GM12874 (cell line): ENCODE measurements at regions not wholly inside any gene's neighbourhood (a gene's known extent, or its start where the extent isn't known, plus 50 kb on each side); places are given as distances from the start of the nearest gene placed in this dataset.

Experiments
- TF ChIP-seq, protein P1 (sequence below): IDR thresholded peaks from 2 replicates; pipeline ENCODE4 v1.5.1; 2011; ENCODE audit warnings: low read depth, mild to moderate bottlenecking, control low read depth, low read length, moderate library complexity; ENCODE audit not compliant: insufficient read depth

DNA sequence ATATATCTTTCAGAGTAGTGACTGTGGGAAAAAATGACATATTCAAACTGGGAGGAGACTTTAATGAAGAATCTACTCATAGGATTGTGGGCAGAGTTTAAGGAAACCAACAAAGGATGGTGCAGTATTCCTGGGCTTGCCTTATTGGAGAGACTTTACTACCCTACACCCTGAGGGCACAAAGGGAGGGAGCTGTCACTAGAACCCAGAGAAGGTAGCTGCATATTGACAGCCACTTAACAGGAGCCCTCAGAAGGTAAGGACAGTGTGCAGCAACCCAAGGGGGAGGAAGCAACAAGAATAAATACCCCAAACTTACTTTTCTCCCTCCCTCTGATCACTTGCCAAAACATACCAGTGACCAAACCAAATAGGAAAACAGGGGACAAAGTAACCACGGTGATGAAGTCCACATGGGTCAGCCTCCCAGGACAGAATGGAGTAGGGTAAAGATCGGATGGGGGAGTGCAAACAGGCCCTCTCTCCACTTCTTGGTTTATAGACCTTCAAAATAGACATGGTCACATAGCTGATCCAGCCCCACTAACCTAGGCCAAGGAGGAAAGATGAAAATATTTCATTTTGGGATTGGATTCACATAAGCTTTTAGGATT lies 121.8 kb upstream of the SESN3 start:
- TF ChIP-seq, protein P1, sequence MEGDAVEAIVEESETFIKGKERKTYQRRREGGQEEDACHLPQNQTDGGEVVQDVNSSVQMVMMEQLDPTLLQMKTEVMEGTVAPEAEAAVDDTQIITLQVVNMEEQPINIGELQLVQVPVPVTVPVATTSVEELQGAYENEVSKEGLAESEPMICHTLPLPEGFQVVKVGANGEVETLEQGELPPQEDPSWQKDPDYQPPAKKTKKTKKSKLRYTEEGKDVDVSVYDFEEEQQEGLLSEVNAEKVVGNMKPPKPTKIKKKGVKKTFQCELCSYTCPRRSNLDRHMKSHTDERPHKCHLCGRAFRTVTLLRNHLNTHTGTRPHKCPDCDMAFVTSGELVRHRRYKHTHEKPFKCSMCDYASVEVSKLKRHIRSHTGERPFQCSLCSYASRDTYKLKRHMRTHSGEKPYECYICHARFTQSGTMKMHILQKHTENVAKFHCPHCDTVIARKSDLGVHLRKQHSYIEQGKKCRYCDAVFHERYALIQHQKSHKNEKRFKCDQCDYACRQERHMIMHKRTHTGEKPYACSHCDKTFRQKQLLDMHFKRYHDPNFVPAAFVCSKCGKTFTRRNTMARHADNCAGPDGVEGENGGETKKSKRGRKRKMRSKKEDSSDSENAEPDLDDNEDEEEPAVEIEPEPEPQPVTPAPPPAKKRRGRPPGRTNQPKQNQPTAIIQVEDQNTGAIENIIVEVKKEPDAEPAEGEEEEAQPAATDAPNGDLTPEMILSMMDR = no peak

DNA sequence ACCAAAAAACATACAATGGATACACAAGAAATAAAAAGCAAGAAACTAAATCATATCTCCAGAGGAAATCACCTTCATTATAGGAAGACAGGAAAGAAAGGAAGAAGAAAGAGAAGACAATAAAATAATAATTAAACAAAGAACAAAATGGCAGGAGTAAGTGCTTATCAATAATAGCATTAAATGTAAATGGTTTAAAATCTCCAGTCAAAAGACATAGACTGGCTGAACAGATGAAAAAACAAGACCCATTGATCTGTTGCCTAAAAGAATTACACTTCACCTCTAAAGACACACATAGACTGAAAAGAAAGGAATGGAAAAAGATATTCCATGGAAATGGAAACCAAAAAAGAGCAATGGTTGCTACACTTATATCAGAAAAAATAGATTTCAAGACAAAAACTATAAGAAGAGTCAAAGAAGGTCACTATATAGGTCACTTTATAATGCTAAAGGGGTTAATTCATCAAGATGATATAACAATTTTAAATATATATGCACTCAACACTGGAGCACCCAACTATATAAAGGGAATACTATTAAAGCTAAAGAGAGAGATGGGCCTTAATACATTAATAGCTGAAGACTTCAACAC lies 118.4 kb upstream of the SESN3 start:
- TF ChIP-seq, protein P1 = no peak

DNA sequence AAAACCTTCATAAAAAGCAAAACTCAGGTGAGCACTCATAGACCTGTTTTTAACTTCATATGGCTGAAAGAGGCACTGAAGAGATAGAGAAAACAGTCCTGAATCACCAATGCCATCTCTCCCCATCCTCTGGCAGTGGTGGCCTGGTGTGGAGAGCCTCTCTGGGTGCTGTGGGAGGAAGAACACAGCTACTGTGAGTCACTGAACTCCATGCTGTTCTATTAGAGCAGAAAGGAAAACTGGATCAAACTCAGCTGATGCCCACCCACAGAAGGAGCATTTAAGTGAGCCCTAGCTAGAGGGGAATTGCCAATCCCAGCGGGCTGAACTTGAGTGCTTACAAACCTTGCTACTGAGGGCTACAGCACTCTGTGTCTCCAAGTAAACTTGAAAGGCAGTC lies 115.3 kb upstream of the SESN3 start:
- TF ChIP-seq, protein P1 = no peak

DNA sequence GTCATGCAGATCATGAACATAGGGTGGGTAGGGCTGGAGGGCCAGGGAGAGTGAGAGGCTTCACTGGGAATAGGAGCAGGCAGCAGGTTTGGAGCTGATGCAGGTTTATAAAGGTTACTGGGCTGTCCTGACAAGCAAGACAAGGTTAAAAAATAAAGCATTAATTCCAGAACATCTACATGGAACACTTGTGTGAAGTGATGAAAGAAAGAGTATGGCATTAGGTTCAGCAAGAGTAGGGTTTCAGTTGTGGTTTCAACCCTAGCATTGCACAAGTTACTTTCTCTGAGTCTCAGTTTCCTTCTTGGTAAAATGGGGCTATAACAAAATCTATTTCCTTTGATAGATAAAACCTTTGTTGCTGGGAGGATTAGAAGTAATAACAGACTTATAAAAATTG lies 114.6 kb upstream of the SESN3 start:
- TF ChIP-seq, protein P1 = no peak

DNA sequence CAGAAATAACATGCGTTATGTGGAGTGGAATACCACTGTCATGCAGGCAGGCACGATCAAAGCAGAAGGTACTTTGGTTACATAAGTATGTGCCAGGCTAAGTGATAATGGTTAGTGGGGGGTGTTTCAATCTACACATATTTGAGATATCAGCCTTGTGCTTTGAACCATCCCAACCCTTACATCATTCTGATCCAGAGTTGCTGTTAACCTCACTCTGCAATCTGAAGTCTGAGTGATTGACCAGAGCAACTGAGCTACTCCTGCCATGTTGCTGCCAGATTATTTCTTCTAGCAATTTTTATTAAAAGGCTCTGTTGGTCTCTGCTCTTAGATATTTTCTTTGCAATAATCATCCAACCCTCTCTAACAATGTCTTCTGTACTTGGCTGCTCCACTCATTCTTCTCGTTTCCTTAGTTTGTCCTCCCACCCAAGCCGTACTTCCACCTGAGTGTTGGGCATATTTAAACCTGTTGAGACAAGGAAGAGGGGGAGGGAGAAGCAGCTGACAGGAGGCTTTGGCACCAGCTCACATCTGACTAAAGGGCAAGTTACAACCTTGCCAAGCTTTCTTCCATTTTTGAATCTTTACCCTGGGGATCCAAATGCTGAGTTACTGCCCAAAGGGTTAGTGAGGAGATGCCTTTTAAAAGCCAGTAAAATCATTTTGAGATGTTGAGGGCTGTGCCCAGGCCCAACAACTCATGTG lies 114.1 kb upstream of the SESN3 start:
- TF ChIP-seq, protein P1 = no peak

DNA sequence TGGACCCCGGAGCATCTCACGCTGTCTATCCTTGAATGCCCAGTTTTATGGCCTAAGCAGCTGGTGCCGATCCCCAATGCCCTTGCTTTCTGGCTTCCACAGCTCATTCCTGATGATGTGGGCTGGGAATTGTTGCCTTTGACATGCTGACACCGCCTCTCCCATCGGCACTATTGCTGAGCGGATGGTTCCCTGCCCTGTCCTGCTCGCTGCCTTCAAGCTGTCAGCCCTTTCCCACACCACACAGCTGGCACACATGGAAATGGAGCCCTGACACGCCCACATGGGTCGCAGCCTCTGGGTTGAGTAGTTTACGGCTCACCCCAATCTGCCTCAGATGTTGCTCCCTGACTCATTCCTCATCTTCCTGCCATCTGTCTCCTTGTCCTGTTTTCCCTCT lies 110.2 kb upstream of the SESN3 start:
- TF ChIP-seq, protein P1 = no peak

DNA sequence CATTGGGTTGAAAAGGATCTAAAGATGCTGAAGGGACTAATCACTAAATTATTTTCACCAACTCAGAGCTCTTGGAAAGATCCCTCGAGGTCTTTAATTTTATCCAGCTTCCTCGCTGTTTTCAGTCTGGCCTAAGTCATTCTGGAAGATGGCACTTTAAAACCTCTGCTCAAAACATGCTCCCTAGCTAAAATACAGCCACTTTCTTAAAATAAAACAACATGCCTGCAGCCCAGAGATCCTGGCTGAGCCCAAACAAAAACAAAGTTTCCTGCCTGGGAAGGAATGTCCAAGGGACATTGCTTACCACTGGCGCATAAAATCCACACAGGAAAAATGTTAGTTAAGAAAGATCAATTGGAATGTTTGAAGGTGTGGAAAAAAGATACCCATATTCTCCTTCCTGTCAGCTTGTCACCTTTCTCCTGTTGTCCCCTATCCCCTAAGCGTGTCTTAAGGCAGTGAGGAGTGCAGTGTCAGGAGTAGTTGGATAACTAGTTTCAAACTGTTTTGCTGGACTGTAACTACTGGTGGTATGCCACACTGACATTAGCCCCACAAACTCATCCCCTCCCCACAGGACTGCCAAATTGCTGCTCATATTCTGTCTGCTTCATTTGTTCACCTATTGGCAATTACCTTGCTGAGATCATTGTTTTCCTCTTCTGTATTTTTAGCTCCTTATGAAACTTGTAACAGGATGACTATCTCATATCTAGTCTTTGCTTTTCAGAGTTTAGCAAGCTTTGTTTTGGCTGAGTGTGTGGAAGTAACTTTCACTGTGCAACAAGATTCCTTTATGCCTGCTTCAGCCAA lies 108.3 kb upstream of the SESN3 start:
- TF ChIP-seq, protein P1 = no peak
